HL-60 (cell line): ENCODE measurements at regions not wholly inside any gene's neighbourhood (a gene's known extent, or its start where the extent isn't known, plus 50 kb on each side); places are given as distances from the start of the nearest gene placed in this dataset.

Experiments used
- GABPA ChIP-seq: IDR thresholded peaks from 2 replicates; pipeline ENCODE4 v1.6.1; 2012; ENCODE audit warnings: low read depth
- POLR2AphosphoS5 ChIP-seq: IDR thresholded peaks from 2 replicates; pipeline ENCODE4 v1.6.1; 2012; ENCODE audit warnings: low read depth
- TF ChIP-seq, protein P1 (sequence below): IDR thresholded peaks from one replicate; pipeline ENCODE4 v1.5.1; 2011; ENCODE audit warnings: low read length, control low read depth, inconsistent platforms; ENCODE audit not compliant: insufficient read depth
- TF ChIP-seq, protein P2 (sequence below): IDR thresholded peaks from 2 replicates; pipeline ENCODE4 v1.6.1; 2012; ENCODE audit warnings: low read depth; ENCODE audit not compliant: insufficient replicate concordance

DNA sequence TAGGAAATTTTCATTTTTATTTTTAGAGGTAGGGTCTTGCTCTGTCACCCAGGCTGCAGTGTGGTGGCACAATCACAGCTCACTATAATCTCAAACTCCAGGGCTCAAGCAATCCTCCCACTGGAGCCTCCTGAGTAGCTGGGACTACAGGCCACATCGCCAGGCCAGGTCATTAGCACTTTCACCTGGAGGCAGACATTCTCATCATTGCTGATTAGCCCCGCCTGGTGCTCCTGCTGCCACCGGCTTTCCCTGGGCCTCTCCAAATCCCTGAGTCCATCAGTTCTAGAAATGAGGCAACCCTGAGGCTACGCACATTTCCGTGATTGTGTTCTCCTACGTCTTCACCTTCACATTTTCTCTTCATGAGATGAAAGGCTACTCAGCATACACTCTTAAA lies 607.7 kb upstream of the NRSN1 start:
- TF ChIP-seq, protein P1, sequence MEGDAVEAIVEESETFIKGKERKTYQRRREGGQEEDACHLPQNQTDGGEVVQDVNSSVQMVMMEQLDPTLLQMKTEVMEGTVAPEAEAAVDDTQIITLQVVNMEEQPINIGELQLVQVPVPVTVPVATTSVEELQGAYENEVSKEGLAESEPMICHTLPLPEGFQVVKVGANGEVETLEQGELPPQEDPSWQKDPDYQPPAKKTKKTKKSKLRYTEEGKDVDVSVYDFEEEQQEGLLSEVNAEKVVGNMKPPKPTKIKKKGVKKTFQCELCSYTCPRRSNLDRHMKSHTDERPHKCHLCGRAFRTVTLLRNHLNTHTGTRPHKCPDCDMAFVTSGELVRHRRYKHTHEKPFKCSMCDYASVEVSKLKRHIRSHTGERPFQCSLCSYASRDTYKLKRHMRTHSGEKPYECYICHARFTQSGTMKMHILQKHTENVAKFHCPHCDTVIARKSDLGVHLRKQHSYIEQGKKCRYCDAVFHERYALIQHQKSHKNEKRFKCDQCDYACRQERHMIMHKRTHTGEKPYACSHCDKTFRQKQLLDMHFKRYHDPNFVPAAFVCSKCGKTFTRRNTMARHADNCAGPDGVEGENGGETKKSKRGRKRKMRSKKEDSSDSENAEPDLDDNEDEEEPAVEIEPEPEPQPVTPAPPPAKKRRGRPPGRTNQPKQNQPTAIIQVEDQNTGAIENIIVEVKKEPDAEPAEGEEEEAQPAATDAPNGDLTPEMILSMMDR: no peak
- TF ChIP-seq, protein P2, sequence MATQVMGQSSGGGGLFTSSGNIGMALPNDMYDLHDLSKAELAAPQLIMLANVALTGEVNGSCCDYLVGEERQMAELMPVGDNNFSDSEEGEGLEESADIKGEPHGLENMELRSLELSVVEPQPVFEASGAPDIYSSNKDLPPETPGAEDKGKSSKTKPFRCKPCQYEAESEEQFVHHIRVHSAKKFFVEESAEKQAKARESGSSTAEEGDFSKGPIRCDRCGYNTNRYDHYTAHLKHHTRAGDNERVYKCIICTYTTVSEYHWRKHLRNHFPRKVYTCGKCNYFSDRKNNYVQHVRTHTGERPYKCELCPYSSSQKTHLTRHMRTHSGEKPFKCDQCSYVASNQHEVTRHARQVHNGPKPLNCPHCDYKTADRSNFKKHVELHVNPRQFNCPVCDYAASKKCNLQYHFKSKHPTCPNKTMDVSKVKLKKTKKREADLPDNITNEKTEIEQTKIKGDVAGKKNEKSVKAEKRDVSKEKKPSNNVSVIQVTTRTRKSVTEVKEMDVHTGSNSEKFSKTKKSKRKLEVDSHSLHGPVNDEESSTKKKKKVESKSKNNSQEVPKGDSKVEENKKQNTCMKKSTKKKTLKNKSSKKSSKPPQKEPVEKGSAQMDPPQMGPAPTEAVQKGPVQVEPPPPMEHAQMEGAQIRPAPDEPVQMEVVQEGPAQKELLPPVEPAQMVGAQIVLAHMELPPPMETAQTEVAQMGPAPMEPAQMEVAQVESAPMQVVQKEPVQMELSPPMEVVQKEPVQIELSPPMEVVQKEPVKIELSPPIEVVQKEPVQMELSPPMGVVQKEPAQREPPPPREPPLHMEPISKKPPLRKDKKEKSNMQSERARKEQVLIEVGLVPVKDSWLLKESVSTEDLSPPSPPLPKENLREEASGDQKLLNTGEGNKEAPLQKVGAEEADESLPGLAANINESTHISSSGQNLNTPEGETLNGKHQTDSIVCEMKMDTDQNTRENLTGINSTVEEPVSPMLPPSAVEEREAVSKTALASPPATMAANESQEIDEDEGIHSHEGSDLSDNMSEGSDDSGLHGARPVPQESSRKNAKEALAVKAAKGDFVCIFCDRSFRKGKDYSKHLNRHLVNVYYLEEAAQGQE: no peak
- TF ChIP-seq POLR2AphosphoS5 (no peak), GABPA (no peak)
